Midbrain (tissue), 1 donor: ENCODE measurements at regions not wholly inside any gene's neighbourhood (a gene's known extent, or its start where the extent isn't known, plus 50 kb on each side); places are given as distances from the start of the nearest gene placed in this dataset.
"Not testable (repeated sequence)": the region's sequence is repeated elsewhere in the genome, so short reads cannot be mapped to it uniquely, and the experiment has no call there.

ENCODE experiments used
- DNase-seq: peaks from one replicate; lab custom pipeline; 2025; lab: John Stamatoyannopoulos, UW

DNA sequence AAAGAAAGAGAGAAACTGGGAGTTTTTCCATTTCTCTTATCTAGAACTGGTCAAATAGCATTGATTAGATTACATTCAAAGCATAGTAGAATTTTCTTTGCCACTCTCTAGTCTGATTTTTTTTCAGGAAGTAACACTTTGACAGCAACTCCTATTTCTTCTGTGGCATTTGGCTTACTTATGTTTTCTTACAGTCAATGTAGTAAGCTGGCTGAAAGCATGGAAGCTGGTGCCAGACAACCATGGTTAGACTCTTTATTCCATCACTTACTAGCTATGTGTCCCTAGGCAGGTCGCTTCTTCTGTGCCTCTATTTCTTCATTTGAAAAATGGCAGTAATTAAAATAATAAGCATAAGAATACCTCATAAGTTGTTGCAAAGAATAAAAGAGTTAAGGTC is 54.2 kb upstream of the OPRM1 start:
- no peak for DNase-seq

- no peak for DNase-seq
These were observed 58.9 kb upstream of the OPRM1 start for GRCh38 chr6:153980171-153980570.

- DNase-seq = not testable (repeated sequence)
These were observed 60.0 kb upstream of the OPRM1 start for GRCh38 chr6:153978911-153979548.

DNA sequence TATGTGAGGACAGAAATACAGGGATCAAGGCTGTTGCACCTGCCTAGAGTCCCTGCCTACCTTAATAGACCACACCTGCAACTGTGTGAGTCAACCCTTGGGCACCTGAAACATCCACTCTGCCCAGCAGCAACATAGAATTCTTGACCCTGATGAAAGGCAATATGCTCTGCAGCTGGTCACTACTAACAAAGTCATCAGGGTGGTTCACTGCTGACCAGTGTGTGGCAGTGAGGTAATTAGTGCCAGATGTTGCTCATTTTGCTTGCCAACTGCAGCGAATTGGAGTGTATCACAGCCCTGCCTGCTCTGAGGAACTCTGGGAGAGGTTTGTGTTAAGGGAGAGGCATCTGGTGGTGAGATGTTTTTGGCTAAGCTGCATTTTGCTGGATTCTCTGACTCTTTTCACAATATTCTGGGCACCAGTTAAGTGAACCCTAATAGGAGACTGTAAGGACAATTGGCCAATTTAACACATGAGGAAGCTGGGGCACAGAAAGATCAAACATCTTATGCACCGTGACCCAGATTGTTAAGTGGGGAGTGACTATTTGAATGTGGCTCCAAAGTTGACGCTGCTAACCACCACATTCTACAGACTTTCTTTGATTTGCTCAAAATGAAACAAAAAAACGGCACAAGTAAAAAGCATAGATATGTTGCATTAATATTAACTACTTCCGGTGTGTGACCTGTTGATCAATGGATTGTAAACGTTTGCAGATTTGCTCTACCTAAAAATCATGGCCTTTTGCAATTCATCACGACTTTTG is 61.9 kb upstream of the OPRM1 start:
- DNase-seq = no peak

- no peak for DNase-seq
These were observed 73.0 kb upstream of the OPRM1 start for GRCh38 chr6:153966001-153966400.

- no peak for DNase-seq
These were observed 75.7 kb upstream of the OPRM1 start for GRCh38 chr6:153963352-153963751.

DNA sequence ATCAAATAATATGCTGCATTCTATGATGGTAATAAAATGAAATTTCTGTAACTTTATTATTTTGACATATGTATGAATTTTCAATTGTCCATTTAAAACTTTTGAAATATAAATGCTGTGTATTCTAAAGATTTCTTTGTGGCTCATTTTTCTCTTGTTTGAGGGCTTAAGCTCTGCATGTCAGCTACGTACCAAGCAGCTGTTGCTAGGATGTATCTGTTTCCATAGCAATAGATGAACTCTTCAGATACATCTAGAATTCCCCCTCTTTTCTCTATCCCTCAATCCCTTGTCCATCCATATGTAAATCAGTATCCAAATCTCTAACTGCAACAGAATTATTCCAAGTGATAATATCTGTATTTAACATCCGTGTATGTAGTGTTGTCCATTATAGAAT is 76.5 kb upstream of the OPRM1 start:
- no peak for DNase-seq

DNA sequence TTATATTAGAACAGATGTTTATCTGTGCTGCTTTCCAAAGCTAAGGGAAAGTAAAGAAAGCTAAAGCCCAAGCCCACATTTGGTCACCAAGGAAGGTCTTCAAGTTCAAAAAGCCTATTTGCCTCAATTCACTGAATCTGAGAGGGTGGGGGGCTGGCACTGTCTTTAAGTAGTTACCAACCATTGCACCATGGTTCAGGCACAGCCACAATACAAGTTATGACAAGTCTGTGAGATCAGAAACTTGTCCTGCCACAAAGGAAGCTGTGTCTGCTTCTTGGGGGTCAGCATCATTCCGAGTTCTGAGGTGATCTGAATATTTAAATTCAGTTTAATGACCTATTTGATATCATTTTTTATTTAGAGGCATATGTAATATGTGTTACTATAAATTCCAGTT is 78.3 kb upstream of the OPRM1 start:
- DNase-seq = no peak

GRCh38 chr6:153960281-153960680 is 78.8 kb upstream of the OPRM1 start:
- no peak for DNase-seq

GRCh38 chr6:153959276-153959675 is 79.8 kb upstream of the OPRM1 start:
- no peak for DNase-seq

DNA sequence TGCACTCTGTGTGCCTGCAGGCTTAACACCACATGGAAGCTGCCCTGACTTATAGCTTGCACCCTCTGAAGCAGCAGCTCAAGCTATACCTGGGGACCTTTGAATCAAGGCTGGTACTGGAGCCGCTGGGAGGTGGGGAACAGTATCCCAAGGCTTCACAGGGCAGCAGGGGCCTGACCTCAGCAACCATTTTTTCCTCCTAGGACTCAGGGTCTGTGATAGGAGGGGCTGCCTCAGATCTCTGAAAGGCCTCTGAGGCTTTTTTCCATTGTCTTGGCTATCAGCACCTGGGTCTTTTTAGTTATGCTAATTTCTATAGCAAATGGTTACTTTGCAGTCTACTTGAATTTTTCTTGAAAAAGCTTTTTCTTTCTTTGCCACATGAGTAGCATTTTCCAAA is 80.2 kb upstream of the OPRM1 start:
- no peak for DNase-seq

GRCh38 chr6:153957394-153957793 is 81.6 kb upstream of the OPRM1 start:
- DNase-seq = no peak

GRCh38 chr6:153956808-153957207 is 82.2 kb upstream of the OPRM1 start:
- no peak for DNase-seq

DNA sequence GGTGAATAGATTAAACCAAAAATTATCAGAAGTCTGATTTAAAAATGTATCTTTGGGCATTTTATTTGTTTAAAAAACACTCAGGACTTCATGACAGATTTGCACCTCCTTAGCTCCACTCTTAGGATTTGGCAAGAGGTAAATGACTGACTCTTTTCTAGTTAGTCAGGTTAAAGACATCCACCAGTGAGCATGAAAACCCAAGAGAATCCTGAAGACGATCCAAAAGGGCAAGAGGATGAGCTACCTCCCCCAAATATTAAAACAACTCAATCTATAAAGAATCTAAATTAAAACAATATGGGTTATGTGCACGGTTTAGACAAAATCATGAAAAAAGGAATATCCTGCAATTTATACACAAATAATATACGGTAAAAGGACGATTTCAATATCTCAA is 89.4 kb upstream of the OPRM1 start:
- no peak for DNase-seq

- peak; percentile 24 for DNase-seq
These were observed 91.1 kb upstream of the OPRM1 start for GRCh38 chr6:153947808-153948447.

GRCh38 chr6:153944201-153944600 is 94.8 kb upstream of the OPRM1 start:
- no peak for DNase-seq

GRCh38 chr6:153942361-153942760 is 96.7 kb upstream of the OPRM1 start:
- no peak for DNase-seq

GRCh38 chr6:153941768-153942167 is 97.3 kb upstream of the OPRM1 start:
- DNase-seq = no peak

GRCh38 chr6:153938876-153939275 is 100.2 kb upstream of the OPRM1 start:
- no peak for DNase-seq

DNA sequence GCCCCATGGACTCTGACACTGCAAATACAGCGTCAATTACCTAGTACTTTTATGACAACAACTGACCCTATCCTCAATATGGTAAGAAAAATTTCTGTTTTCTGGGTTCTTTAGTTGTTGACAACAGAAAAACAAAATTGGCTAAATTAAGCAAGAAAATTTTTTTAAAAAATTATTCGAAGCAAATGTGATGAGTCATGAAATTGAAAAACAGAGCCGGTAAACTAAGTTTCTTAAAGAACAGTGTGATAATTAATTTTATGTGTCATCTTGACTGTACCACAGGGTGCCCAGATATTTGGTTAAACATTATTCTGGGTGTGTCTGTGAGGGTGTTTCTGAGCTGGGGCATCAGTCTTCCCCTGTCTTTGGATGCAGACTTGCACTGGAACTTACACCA is 107.6 kb upstream of the OPRM1 start:
- DNase-seq = no peak

GRCh38 chr6:153927867-153928266 is 111.2 kb upstream of the OPRM1 start:
- DNase-seq = no peak

- DNase-seq = no peak
These were observed 140.5 kb upstream of the OPRM1 start for GRCh38 chr6:153898360-153899059.

DNA sequence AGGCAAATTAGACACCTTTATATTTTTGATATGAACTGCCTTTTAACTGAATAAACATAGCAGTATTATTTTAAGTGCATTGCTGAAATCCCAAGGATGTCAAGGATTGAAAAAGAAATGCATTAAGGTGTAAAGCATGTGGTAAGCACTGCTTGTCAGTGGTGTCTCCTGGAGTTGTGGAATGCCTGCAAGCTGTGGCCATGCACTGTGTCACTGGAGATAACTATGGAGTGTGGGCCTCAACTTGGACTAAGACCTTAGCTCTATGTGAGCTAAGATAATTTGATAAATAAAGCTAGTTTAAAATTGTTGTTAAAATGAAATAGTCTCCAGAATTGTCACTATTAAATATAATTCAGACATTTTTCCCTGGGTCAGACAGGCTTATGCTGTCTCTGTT is 156.6 kb upstream of the OPRM1 start:
- no peak for DNase-seq
